ENCODE measurements at regions not wholly inside any gene's neighbourhood (a gene's known extent, or its start where the extent isn't known, plus 50 kb on each side); places are given as distances from the start of the nearest gene placed in this dataset.

GRCh38 chr2:185473838-185474237 is 264.8 kb upstream of the FSIP2 start:
- H3K27me3 ChIP-seq (ENCODE audit: control insufficient read depth, insufficient read depth, low read length), result no peaks in the 10 kb centered on the region
- no peaks in the 10 kb centered on the region for H4K20me1 ChIP-seq (ENCODE audit: control insufficient read depth, extremely low read depth, insufficient read depth, low read length)
- no peaks in the 10 kb centered on the region for H3K4me1 ChIP-seq (ENCODE audit: control insufficient read depth, extremely low read depth, insufficient read depth, low read length)
- DNase-seq (ENCODE audit: low read depth in 2 of 2), result no peak
- no peak overlapping the region for H2AFZ ChIP-seq (ENCODE audit: low read length)
- no peak overlapping the region for H3K4me2 ChIP-seq (ENCODE audit: extremely low read depth, insufficient read depth, low read length)
- H3K9me3 ChIP-seq (ENCODE audit: control insufficient read depth, insufficient read depth, low read depth, low read length), result no peaks in the 10 kb centered on the region
- TF ChIP-seq EZH2 (IDR thresholded peaks at IDR 0.05; ENCODE audit: low read length, missing control alignments) (no peak), CTCF (conservative IDR thresholded peaks at IDR 0.05 in 1 of 2, IDR thresholded peaks at IDR 0.05 in 1 of 2; ENCODE audit: low read depth in 1 of 2, low read length in 2 of 2) (no peak)
- H3K79me2 ChIP-seq (ENCODE audit: control insufficient read depth, insufficient read depth, low read length), result no peaks in the 10 kb centered on the region
- H3K36me3 ChIP-seq (ENCODE audit: control insufficient read depth, insufficient read depth, low read length), result no peaks in the 10 kb centered on the region
- H3K27ac ChIP-seq (ENCODE audit: insufficient read depth, low read length), result no peak overlapping the region
- H3K9ac ChIP-seq (ENCODE audit: insufficient read depth, low read length), result no peak overlapping the region
- H3K4me3 ChIP-seq (replicated peaks in 1 of 4; ENCODE audit: control extremely low read depth in 1 of 4, insufficient read depth in 1 of 4, low read depth in 3 of 4, low read length in 4 of 4), result no peak overlapping the region

- Histone ChIP-seq H3K4me2 (ENCODE audit: extremely low read depth, insufficient read depth, low read length) (no peak overlapping the region), H3K9me3 (ENCODE audit: control insufficient read depth, insufficient read depth, low read depth, low read length) (no peaks in the 10 kb centered on the region), H2AFZ (ENCODE audit: low read length) (no peak overlapping the region), H3K4me1 (ENCODE audit: control insufficient read depth, extremely low read depth, insufficient read depth, low read length) (no peaks in the 10 kb centered on the region), H3K79me2 (ENCODE audit: control insufficient read depth, insufficient read depth, low read length) (no peaks in the 10 kb centered on the region), H3K9ac (ENCODE audit: insufficient read depth, low read length) (no peak overlapping the region), H3K27me3 (ENCODE audit: control insufficient read depth, insufficient read depth, low read length) (no peaks in the 10 kb centered on the region), H3K36me3 (ENCODE audit: control insufficient read depth, insufficient read depth, low read length) (no peaks in the 10 kb centered on the region), H4K20me1 (ENCODE audit: control insufficient read depth, extremely low read depth, insufficient read depth, low read length) (no peaks in the 10 kb centered on the region), H3K4me3 (replicated peaks in 1 of 4; ENCODE audit: control extremely low read depth in 1 of 4, insufficient read depth in 1 of 4, low read depth in 3 of 4, low read length in 4 of 4) (no peak overlapping the region), H3K27ac (ENCODE audit: insufficient read depth, low read length) (no peak overlapping the region)
- TF ChIP-seq EZH2 (IDR thresholded peaks at IDR 0.05; ENCODE audit: low read length, missing control alignments), result no peak
- no peak for TF ChIP-seq CTCF (conservative IDR thresholded peaks at IDR 0.05 in 1 of 2, IDR thresholded peaks at IDR 0.05 in 1 of 2; ENCODE audit: low read depth in 1 of 2, low read length in 2 of 2)
- DNase-seq (ENCODE audit: low read depth in 2 of 2), result no peak
Measured at GRCh38 chr2:185475914-185476313, 262.7 kb upstream of the FSIP2 start.

GRCh38 chr2:185477452-185477851 is 261.2 kb upstream of the FSIP2 start:
- no peaks in the 10 kb centered on the region for H3K4me1 ChIP-seq (ENCODE audit: control insufficient read depth, extremely low read depth, insufficient read depth, low read length)
- no peak overlapping the region for H3K27ac ChIP-seq (ENCODE audit: insufficient read depth, low read length)
- H3K9ac ChIP-seq (ENCODE audit: insufficient read depth, low read length), result no peak overlapping the region
- no peaks in the 10 kb centered on the region for H3K79me2 ChIP-seq (ENCODE audit: control insufficient read depth, insufficient read depth, low read length)
- H3K4me2 ChIP-seq (ENCODE audit: extremely low read depth, insufficient read depth, low read length), result no peak overlapping the region
- H4K20me1 ChIP-seq (ENCODE audit: control insufficient read depth, extremely low read depth, insufficient read depth, low read length), result no peaks in the 10 kb centered on the region
- no peaks in the 10 kb centered on the region for H3K27me3 ChIP-seq (ENCODE audit: control insufficient read depth, insufficient read depth, low read length)
- H2AFZ ChIP-seq (ENCODE audit: low read length), result no peak overlapping the region
- no peak for TF ChIP-seq CTCF (conservative IDR thresholded peaks at IDR 0.05 in 1 of 2, IDR thresholded peaks at IDR 0.05 in 1 of 2; ENCODE audit: low read depth in 1 of 2, low read length in 2 of 2)
- TF ChIP-seq EZH2 (IDR thresholded peaks at IDR 0.05; ENCODE audit: low read length, missing control alignments), result no peak
- peak in 1 of 2 donors; percentile 16 for DNase-seq (ENCODE audit: low read depth in 2 of 2)
- no peaks in the 10 kb centered on the region for H3K36me3 ChIP-seq (ENCODE audit: control insufficient read depth, insufficient read depth, low read length)
- no peaks in the 10 kb centered on the region for H3K9me3 ChIP-seq (ENCODE audit: control insufficient read depth, insufficient read depth, low read depth, low read length)
- H3K4me3 ChIP-seq (replicated peaks in 1 of 4; ENCODE audit: control extremely low read depth in 1 of 4, insufficient read depth in 1 of 4, low read depth in 3 of 4, low read length in 4 of 4), result no peak overlapping the region
